Astrocyte of the cerebellum (primary cell): ENCODE measurements at regions not wholly inside any gene's neighbourhood (a gene's known extent, or its start where the extent isn't known, plus 50 kb on each side); places are given as distances from the start of the nearest gene placed in this dataset.

Experiments used
- DNase-seq: peaks from one replicate; pipeline ENCODE4 v3.0.0-alpha.2; 2011; ENCODE audit warnings: low read depth
- H3K4me3 ChIP-seq: 2 replicates; pipeline ENCODE4 v1.5.1; 2011; ENCODE audit warnings: mild to moderate bottlenecking, low read depth, low read length, moderate library complexity
- CTCF ChIP-seq: IDR thresholded peaks from 2 replicates; pipeline ENCODE4 v1.5.1; 2012; ENCODE audit warnings: low read length, low read depth, moderate library complexity, mild to moderate bottlenecking; ENCODE audit errors: missing control alignments
- in situ Hi-C: cut with HindIII; loops from 2 replicates; pipeline ENCODE4 v1.10.0; 2017; ENCODE audit warnings: low sequenced_read_pairs

- in situ Hi-C loops: no loop called here
- H3K4me3 ChIP-seq: no peak overlapping the region
- TF ChIP-seq CTCF: no peak
- no peak for DNase-seq
Measured at GRCh38 chr7:17007841-17008240, 126.1 kb upstream of the AGR3 start.

GRCh38 chr7:17009007-17009719, 127.4 kb upstream of the AGR3 start:
- no peak for DNase-seq
- in situ Hi-C loops: no loop called here
- TF ChIP-seq CTCF: no peak
- H3K4me3 ChIP-seq: no peak overlapping the region

GRCh38 chr7:17009933-17010332, 128.2 kb upstream of the AGR3 start:
- no peak for TF ChIP-seq CTCF
- no peak for DNase-seq
- H3K4me3 ChIP-seq: no peak overlapping the region
- in situ Hi-C loops: no loop called here

- no peak for DNase-seq
- no peak for TF ChIP-seq CTCF
- H3K4me3 ChIP-seq: no peak overlapping the region
- in situ Hi-C loops: no loop called here
Measured at GRCh38 chr7:17010637-17011300, 129.0 kb upstream of the AGR3 start.

- in situ Hi-C loops: no loop called here
- H3K4me3 ChIP-seq: no peak overlapping the region
- DNase-seq: no peak
- TF ChIP-seq CTCF: no peak
Measured at GRCh38 chr7:17013204-17013603, 131.4 kb upstream of the AGR3 start.

GRCh38 chr7:17014686-17015085, 132.9 kb upstream of the AGR3 start:
- DNase-seq: no peak
- in situ Hi-C loops: no loop called here
- H3K4me3 ChIP-seq: no peak overlapping the region
- no peak for TF ChIP-seq CTCF
